ENCODE measurements at regions not wholly inside any gene's neighbourhood (a gene's known extent, or its start where the extent isn't known, plus 50 kb on each side); places are given as distances from the start of the nearest gene placed in this dataset.

DNA sequence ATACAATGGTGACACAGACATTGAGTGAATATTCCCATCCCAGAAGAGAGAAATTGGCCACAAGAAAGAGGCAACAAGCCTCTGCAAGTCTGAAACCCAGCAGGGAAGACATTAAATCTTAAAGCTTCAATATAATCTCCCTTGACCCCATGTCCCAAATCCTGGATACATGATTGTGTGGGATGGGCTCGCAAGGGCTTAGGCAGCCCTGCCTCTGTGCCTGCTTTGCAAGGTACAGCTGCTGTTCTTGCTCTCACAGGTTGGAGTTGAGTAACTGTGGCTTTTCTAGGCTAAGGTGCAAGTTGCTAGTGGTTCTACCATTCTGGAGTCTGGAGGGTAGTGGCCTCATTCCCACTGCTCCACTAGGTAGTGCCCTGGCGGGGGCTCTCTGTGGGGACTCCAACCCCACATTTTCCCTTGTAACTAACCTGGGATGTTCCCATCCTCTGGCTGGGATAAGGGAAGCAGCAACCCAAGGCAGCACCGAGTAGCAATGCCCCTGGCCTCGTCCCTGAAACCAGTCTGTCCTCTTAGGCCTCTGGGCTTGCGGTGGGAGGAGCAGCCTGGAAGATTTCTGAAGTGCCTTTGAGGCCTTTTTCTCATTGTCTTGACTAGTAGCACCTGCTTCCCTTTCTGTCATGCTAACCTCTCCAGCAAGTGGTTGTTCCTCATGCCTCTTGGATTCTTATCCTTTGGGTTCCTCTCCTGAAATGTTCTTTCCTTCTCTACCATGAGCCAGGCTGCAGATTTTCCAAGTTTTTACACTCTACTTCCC lies 90.0 kb downstream of the FAM174B start:
- no peak for DNase-seq (ENCODE audit: low spot score)

- no peak for DNase-seq (ENCODE audit: low spot score)
Measured at GRCh38 chr15:92561754-92562153, 93.8 kb downstream of the FAM174B start.

DNA sequence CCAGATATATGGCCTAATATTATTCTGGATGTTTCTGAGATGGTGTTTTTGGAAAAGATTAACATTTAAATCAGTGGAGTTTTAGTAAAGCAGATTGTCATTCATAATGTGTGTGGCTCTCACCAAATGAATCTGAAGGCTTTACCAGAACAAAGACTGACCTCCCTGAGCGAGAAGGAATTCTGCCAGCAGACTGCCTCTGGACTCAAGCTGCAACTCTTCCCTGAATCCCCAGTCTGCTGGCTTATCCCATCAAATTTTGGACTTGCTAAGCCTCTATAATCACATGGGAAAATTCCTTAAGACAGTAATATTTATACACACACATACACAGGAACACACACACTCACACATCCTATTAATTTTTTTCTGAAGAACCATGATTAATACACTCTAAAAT lies 102.3 kb downstream of the FAM174B start:
- no peak for DNase-seq (ENCODE audit: low spot score)

- DNase-seq (ENCODE audit: low spot score) = no peak
Measured at GRCh38 chr15:92545996-92546395, 109.6 kb downstream of the FAM174B start.

- no peak for DNase-seq (ENCODE audit: low spot score)
Measured at GRCh38 chr15:92541291-92542200, 114.0 kb downstream of the FAM174B start.

DNA sequence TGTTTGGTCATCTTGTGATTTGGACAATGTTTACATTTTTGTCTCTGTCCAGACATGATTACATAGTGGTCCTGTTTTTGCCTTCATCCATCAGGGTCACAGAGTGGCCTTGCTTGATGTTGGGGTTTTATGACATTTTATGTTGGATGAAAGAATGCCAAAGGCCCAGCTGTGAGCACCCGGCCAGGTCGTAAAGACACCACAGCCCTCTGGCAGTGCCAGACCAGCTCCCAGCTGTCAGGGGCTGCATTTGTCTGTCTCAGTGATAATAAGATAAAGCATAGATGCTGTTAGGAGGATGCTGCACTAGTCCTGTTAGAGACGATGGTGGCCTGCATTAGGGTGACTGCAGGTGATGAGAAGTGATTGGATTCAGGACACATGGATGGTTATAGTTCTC lies 117.5 kb downstream of the FAM174B start:
- no peak for DNase-seq (ENCODE audit: low spot score)

DNA sequence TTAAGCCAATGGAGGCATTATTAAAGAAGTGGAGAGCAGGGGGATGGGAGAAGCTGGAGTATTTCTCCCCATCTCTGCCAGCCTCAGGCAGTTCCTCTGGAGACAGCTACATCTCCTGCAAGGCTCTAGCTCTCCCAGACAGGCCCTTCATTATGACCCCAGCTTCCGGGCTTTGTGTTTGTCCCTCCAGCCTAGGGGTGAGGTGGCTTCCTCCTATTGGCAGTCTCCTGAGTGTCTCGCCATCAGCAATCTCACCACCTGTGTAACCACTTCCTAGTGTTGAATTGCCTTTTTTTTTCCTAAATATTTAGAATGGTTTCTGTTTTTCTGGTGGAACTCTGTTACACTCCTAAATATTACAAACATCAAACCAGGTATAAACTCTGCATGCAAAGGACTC lies 122.3 kb downstream of the FAM174B start:
- DNase-seq (ENCODE audit: low spot score) = no peak

DNA sequence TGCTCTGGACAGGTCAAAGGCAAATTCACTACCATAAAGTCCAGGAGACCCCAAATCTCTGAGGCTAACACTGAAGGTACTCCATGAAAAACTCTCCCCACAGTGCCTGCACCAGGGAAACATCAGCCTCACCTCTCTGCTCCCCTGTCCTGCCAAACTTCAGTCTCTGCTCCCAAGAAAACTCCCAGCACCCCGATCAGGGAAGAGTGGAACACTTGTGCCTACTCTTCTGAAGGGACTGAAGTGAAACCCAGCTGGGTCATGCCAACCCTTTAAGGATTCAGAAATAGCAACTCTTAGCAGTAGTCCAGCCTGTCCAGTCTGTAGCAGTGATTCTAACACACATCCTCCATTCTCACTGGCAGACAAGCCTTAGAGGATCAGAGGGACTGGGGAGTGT lies 124.2 kb downstream of the FAM174B start:
- DNase-seq (ENCODE audit: low spot score) = no peak

DNA sequence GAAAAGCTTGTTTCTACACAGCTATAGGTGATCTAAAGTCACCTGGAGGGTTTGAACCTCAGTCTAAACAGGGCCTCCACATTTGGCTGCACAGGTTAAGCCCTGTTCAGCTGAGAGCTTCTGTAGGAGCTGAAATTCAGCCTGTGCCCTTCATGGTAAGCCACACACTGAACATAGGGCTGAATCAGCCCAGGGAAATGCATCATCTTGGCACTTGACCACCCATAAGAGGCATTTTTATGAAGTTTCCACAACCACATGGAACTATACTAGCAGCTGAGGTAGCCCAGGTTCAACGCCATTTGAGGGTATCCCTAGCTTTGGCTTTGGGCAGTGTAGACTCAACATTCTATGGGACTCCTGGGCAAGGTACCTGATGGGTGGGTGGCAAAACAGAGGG lies 126.8 kb downstream of the FAM174B start:
- DNase-seq (ENCODE audit: low spot score) = no peak

DNA sequence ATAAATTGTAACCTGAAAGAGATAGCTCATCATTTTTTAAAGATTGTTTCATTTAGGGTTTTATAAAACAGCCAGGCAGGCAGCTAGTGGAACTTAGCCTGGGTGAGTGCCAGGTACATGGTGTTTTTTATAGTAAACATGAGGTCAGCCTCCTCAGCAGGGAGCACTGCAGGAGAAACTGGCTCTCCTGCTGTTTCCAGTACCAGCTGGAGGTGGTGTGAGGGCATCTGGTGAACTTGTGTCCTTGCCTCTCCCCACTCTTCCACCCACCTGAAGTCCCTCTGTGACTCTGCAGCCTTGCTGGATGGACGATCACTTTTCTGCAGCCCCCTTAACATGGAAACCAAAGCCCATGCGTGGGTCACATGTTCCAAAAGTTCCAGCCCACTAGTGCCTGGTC lies 128.4 kb downstream of the FAM174B start:
- DNase-seq (ENCODE audit: low spot score) = no peak

DNA sequence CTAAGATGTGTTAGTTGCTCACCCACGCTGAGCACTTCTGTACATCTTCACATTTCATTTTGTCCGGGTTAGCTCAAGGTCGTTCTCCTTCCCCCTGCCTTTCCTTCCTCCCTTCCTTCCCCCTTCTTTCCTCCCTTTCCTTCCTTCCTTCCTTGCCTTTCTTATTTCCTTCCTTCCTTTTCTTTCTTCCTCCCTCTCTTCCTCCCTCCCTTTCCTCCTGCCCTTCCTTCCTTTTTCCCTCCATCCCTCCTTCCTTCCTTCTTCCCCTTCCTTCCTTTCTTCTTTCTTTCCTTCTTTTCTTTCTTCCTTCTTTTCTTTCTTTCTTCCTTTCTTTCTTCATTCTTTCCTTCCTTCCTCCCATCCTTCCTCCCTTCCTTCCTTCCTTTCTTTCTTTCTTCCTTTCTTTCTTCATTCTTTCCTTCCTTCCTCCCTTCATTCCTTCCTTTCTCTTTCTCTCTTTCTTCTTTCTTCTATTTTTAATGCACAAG lies 129.8 kb downstream of the FAM174B start:
- no peak for DNase-seq (ENCODE audit: low spot score)

DNA sequence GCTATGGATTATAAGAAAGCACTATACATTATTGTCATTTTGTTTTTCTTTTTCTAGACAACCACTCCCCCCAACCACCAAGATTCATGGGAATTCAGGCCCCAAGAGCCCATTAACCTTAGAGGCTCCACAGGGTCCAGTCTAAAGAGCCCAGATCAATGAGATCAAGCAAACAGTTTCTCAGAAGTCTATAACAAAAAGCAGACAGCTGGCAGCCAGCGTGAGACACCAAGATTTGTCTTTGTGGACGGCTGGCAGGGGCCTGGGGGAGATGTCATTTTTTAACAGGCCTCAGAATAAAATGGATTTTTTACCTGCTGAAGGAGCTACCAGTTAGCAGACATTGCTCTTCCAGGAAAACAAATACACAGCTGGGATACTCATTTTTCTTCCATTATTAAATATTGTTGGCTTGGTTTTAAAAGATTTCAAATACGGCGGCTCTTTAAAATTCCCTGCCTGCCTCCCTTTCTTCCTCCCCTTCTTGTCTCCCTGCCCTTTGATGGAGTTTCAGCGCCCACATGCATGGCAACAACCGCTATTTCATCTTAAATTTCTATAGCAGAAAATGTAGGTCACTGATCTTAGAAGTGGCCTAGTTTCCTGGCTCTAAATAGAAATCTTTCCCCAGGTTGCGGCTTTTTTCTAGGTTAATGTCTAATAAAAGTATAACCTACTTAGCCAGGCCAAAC lies 130.6 kb downstream of the FAM174B start:
- DNase-seq (ENCODE audit: low spot score) = no peak

DNA sequence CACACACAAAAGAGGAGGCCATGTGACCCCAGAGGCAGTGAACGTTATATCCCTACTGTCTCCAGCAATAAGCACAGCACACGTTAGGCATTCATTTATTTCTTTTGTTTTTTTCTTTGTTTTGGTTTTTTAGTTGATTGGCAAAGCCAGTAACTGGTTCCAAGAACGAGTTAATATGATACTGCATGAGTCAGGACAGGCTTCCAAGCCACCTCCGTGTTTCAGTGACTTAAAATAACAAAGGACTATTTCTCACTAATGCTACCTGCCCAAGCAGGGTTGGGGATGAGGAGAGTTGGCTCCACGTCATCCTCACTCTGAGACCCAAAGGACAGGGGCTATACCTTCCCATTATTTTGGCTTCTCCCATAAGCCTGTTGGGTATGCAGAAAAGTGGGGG lies 130.5 kb downstream of the ST8SIA2 start:
- no peak for DNase-seq (ENCODE audit: low spot score)

DNA sequence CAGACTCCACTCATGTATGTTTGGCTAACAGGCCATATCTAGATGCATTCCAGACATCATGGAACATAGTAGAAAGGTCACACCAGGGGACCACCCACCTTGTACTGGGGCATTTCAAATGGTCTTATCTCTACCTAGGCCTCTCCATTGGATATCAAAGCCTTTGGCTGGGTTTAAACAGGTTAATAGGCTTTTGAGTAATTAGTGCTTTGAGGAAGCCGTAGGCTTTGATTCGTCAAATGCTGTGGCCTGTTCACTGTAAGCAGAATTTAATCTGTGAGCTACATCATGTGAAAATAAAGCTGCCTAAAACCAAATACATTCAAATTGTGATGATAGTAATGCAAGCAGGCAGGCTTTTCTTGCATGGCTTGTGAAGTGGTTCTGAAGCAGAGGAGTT lies 129.5 kb downstream of the ST8SIA2 start:
- no peak for DNase-seq (ENCODE audit: low spot score)

DNA sequence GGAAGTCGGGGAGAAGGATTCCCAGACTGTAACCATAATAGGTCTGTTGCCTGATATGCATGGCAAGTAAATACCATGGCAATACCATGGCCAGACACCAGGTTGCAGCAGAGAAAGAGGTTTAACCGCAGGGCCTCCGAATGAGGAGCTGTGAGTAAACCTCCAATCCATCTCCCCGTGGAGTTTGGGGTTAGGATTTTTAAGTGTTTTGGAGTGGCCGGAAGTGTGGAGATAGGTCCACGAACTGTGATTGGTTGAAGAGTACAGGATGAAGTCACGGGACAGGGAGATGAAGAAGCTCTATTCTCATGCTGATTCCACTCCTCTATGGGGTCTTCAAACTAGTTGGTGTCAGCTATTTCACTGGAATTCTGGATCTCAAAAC lies 127.9 kb downstream of the ST8SIA2 start:
- peak; percentile 21 for DNase-seq (ENCODE audit: low spot score)

GRCh38 chr15:92520914-92521623 lies 127.4 kb downstream of the ST8SIA2 start:
- no peak for DNase-seq (ENCODE audit: low spot score)

- no peak for DNase-seq (ENCODE audit: low spot score)
Measured at GRCh38 chr15:92519709-92520108, 126.0 kb downstream of the ST8SIA2 start.
